ENCODE measurements at regions not wholly inside any gene's neighbourhood (a gene's known extent, or its start where the extent isn't known, plus 50 kb on each side); places are given as distances from the start of the nearest gene placed in this dataset.

GRCh38 chr10:34918060-34918775 is 103.1 kb upstream of the PARD3 start:
- H3K9me3 ChIP-seq (ENCODE audit: control insufficient read depth in 4 of 4, low read length in 3 of 4): no peaks in the 10 kb centered on the region
- peaks cover 0 to 3% (median 0%) of the 10 kb centered on the region in 4 donors for H3K27me3 ChIP-seq (ENCODE audit: control insufficient read depth in 4 of 4, insufficient read depth in 4 of 4, low read length in 3 of 4)
- no peaks in the 10 kb centered on the region for H3K4me1 ChIP-seq (ENCODE audit: control insufficient read depth in 4 of 4, insufficient read depth in 4 of 4, low read length in 3 of 4)
- no peaks in the 10 kb centered on the region for H3K36me3 ChIP-seq (ENCODE audit: control insufficient read depth in 4 of 4, insufficient read depth in 3 of 4, low read depth in 1 of 4, low read length in 3 of 4)
- DNase-seq (ENCODE audit: low spot score): no peak
- TF ChIP-seq ZBTB33 (IDR thresholded peaks at IDR 0.05) (no peak), REST (IDR thresholded peaks at IDR 0.05) (no peak), RXRA (IDR thresholded peaks at IDR 0.05) (no peak), EGR1 (IDR thresholded peaks at IDR 0.05; ENCODE audit: low read depth in 2 of 2) (no peak), GABPA (IDR thresholded peaks at IDR 0.05 in 1 of 2, conservative IDR thresholded peaks at IDR 0.05 in 1 of 2) (no peak), CTCF (IDR thresholded peaks at IDR 0.05; ENCODE audit: low read depth, low read length, missing input control) (no peak), NR2F2 (IDR thresholded peaks at IDR 0.05) (no peak), ATF3 (IDR thresholded peaks at IDR 0.05) (no peak), MAX (IDR thresholded peaks at IDR 0.05) (no peak), FOXA2 (IDR thresholded peaks at IDR 0.05) (no peak), HNF4A (conservative IDR thresholded peaks at IDR 0.05) (no peak)
- no peak overlapping the region for H3K27ac ChIP-seq (ENCODE audit: low read depth in 1 of 2, low read length in 2 of 2)
- 78% methylated on average over 21 of the region's 21 CpGs for WGBS
- H3K9ac ChIP-seq (ENCODE audit: low read depth in 1 of 2, low read length in 2 of 2): no peak overlapping the region
- H3K4me3 ChIP-seq (ENCODE audit: low read depth in 1 of 3, low read length in 3 of 3): no peak overlapping the region

- DNase-seq (ENCODE audit: low spot score): no peak
- 82% methylated on average over 3 of the region's 3 CpGs for WGBS
- Histone ChIP-seq H3K4me1 (ENCODE audit: control insufficient read depth in 4 of 4, insufficient read depth in 4 of 4, low read length in 3 of 4) (no peaks in the 10 kb centered on the region), H3K4me3 (ENCODE audit: low read depth in 1 of 3, low read length in 3 of 3) (no peak overlapping the region), H3K36me3 (ENCODE audit: control insufficient read depth in 4 of 4, insufficient read depth in 3 of 4, low read depth in 1 of 4, low read length in 3 of 4) (no peaks in the 10 kb centered on the region), H3K9me3 (ENCODE audit: control insufficient read depth in 4 of 4, low read length in 3 of 4) (no peaks in the 10 kb centered on the region), H3K27ac (ENCODE audit: low read depth in 1 of 2, low read length in 2 of 2) (no peak overlapping the region), H3K9ac (ENCODE audit: low read depth in 1 of 2, low read length in 2 of 2) (no peak overlapping the region), H3K27me3 (ENCODE audit: control insufficient read depth in 4 of 4, insufficient read depth in 4 of 4, low read length in 3 of 4) (peaks cover 0 to 3% (median 0%) of the 10 kb centered on the region in 4 donors)
- TF ChIP-seq ZBTB33 (IDR thresholded peaks at IDR 0.05) (no peak), CTCF (IDR thresholded peaks at IDR 0.05; ENCODE audit: low read depth, low read length, missing input control) (no peak), FOXA2 (IDR thresholded peaks at IDR 0.05) (no peak), HNF4G (IDR thresholded peaks at IDR 0.05) (no peak), FOXA1 (IDR thresholded peaks at IDR 0.05) (no peak), REST (IDR thresholded peaks at IDR 0.05) (no peak), EGR1 (IDR thresholded peaks at IDR 0.05; ENCODE audit: low read depth in 2 of 2) (no peak)
Observed at GRCh38 chr10:34916314-34916713, 101.2 kb upstream of the PARD3 start.
